Medulla oblongata (tissue), 1 donor: ENCODE measurements at regions not wholly inside any gene's neighbourhood (a gene's known extent, or its start where the extent isn't known, plus 50 kb on each side); places are given as distances from the start of the nearest gene placed in this dataset.
"Not testable (repeated sequence)": the region's sequence is repeated elsewhere in the genome, so short reads cannot be mapped to it uniquely, and the experiment has no call there.

ENCODE experiments used
- DNase-seq: peaks from one replicate; pipeline ENCODE4 v3.0.0-alpha.2; 2015; ENCODE audit errors: extremely low spot score

- no peak for DNase-seq
Measured at GRCh38 chr11:98657711-98658110, 363.0 kb upstream of the CNTN5 start.

- no peak for DNase-seq
Measured at GRCh38 chr11:98659431-98659830, 361.3 kb upstream of the CNTN5 start.

- DNase-seq, result no peak
Measured at GRCh38 chr11:98674390-98674789, 346.4 kb upstream of the CNTN5 start.

GRCh38 chr11:98679673-98680072, 341.1 kb upstream of the CNTN5 start:
- no peak for DNase-seq

GRCh38 chr11:98701541-98701940, 319.2 kb upstream of the CNTN5 start:
- no peak for DNase-seq

- no peak for DNase-seq
Measured at GRCh38 chr11:98703779-98704556, 316.8 kb upstream of the CNTN5 start.

- DNase-seq, result no peak
Measured at GRCh38 chr11:98710026-98710425, 310.7 kb upstream of the CNTN5 start.

- no peak for DNase-seq
Measured at GRCh38 chr11:98710986-98711385, 309.8 kb upstream of the CNTN5 start.

- no peak for DNase-seq
Measured at GRCh38 chr11:98720951-98721350, 299.8 kb upstream of the CNTN5 start.

- DNase-seq, result no peak
Measured at GRCh38 chr11:98725471-98725870, 295.3 kb upstream of the CNTN5 start.

GRCh38 chr11:98728421-98728820, 292.3 kb upstream of the CNTN5 start:
- DNase-seq, result no peak

GRCh38 chr11:98729118-98729517, 291.6 kb upstream of the CNTN5 start:
- DNase-seq, result no peak

- no peak for DNase-seq
Measured at GRCh38 chr11:98732947-98733346, 287.8 kb upstream of the CNTN5 start.

- not testable (repeated sequence) for DNase-seq
Measured at GRCh38 chr11:98733378-98733777, 287.4 kb upstream of the CNTN5 start.

GRCh38 chr11:98734686-98735085, 286.1 kb upstream of the CNTN5 start:
- no peak for DNase-seq

GRCh38 chr11:98736833-98737232, 283.9 kb upstream of the CNTN5 start:
- DNase-seq, result no peak

GRCh38 chr11:98740321-98740720, 280.4 kb upstream of the CNTN5 start:
- DNase-seq, result no peak

GRCh38 chr11:98763446-98763845, 257.3 kb upstream of the CNTN5 start:
- not testable (repeated sequence) for DNase-seq

GRCh38 chr11:98766903-98767302, 253.8 kb upstream of the CNTN5 start:
- no peak for DNase-seq

GRCh38 chr11:98770046-98770445, 250.7 kb upstream of the CNTN5 start:
- DNase-seq, result not testable (repeated sequence)

GRCh38 chr11:98771791-98772190, 249.0 kb upstream of the CNTN5 start:
- DNase-seq, result no peak

- DNase-seq, result no peak
Measured at GRCh38 chr11:98772893-98773292, 247.9 kb upstream of the CNTN5 start.

GRCh38 chr11:98793276-98793675, 227.5 kb upstream of the CNTN5 start:
- DNase-seq, result no peak

GRCh38 chr11:98798333-98798732, 222.4 kb upstream of the CNTN5 start:
- no peak for DNase-seq
